Fibroblast of mammary gland (primary cell): ENCODE measurements at regions not wholly inside any gene's neighbourhood (a gene's known extent, or its start where the extent isn't known, plus 50 kb on each side); places are given as distances from the start of the nearest gene placed in this dataset.

Source experiments
- DNase-seq: peaks from one replicate; pipeline ENCODE4 v3.0.0-alpha.2; 2010; ENCODE audit warnings: low read depth
- H3K4me3 ChIP-seq: 2 replicates; pipeline ENCODE4 v1.5.1; 2011; ENCODE audit warnings: low read depth, mild to moderate bottlenecking, low read length, moderate library complexity; ENCODE audit not compliant: control insufficient read depth
- TF ChIP-seq, protein P1 (sequence below): conservative IDR thresholded peaks from 2 replicates; pipeline ENCODE4 v1.5.1; 2011; ENCODE audit warnings: low read depth, low read length, inconsistent platforms; ENCODE audit not compliant: control insufficient read depth, insufficient read depth

DNA sequence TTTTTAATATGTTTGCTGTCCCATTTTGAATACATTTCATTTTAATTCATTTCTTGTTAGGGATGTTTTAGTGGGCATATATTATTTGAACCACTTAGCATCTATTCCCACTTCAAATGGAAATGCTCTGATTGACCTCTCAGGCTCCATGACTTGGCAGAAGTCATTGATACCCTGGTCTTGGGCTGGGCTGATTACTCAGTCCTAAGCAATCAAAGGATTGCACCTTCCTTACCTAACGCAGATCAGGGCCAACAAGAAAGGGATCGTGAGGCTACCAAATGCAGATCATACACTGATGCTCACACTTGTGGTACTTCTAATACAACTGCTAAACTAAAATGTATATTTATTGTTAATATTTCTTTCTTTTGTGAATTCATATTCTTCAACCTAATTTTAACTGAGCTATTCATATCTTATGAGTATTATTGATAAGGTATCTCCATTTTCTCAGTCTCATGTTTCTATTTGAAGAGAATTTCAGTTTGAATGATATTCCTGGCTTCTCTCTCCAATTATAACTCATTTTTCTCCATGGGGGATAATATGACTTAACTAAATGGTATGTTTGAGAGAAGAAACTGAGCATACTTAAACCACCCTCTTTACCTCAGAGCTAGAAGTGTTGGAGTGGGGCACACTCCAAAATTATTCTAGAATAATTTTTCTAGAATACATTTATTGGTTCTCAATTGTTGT is 615.5 kb upstream of the ADAMTS5 start:
- peak; percentile 23 for DNase-seq
- TF ChIP-seq, protein P1, sequence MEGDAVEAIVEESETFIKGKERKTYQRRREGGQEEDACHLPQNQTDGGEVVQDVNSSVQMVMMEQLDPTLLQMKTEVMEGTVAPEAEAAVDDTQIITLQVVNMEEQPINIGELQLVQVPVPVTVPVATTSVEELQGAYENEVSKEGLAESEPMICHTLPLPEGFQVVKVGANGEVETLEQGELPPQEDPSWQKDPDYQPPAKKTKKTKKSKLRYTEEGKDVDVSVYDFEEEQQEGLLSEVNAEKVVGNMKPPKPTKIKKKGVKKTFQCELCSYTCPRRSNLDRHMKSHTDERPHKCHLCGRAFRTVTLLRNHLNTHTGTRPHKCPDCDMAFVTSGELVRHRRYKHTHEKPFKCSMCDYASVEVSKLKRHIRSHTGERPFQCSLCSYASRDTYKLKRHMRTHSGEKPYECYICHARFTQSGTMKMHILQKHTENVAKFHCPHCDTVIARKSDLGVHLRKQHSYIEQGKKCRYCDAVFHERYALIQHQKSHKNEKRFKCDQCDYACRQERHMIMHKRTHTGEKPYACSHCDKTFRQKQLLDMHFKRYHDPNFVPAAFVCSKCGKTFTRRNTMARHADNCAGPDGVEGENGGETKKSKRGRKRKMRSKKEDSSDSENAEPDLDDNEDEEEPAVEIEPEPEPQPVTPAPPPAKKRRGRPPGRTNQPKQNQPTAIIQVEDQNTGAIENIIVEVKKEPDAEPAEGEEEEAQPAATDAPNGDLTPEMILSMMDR: no peak
- no peak overlapping the region for H3K4me3 ChIP-seq

DNA sequence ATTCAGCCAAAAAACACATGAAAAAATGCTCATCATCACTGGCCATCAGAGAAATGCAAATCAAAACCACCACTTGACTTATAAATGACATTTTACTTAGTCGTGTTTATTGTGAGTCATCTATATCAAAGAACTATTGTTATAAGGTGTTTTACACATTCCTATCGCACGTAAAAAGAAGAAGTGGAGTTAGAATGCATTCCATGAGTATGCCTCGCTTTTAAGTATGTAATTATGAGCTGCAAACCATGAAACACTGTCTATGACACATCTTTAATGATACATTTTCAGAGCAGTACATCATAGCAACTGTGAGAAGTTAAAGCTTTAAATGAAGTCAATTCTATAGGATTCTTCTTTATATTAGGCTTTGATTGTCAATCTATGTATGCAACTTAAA is 614.3 kb upstream of the ADAMTS5 start:
- no peak overlapping the region for H3K4me3 ChIP-seq
- TF ChIP-seq, protein P1: no peak
- peak; percentile 32 for DNase-seq

DNA sequence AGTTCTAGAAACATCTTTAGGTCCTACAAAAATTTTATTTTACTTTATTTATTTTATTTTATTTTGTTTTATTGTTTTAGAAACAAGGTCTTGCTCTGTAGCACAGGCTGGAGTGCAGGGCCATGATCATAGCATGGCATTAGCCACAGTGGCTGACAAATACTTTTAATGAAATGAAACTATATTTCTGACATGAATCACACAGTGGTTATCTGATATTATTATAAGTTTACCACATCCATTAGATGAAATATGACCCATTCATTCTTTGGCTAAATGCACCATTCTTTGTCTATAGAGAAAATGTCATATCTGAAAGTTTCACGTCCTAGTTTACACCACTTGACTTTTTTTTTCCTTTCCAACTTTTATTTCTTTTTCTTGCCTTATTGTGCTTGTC is 613.4 kb upstream of the ADAMTS5 start:
- H3K4me3 ChIP-seq: no peak overlapping the region
- DNase-seq: peak; percentile 26
- TF ChIP-seq, protein P1: no peak

DNA sequence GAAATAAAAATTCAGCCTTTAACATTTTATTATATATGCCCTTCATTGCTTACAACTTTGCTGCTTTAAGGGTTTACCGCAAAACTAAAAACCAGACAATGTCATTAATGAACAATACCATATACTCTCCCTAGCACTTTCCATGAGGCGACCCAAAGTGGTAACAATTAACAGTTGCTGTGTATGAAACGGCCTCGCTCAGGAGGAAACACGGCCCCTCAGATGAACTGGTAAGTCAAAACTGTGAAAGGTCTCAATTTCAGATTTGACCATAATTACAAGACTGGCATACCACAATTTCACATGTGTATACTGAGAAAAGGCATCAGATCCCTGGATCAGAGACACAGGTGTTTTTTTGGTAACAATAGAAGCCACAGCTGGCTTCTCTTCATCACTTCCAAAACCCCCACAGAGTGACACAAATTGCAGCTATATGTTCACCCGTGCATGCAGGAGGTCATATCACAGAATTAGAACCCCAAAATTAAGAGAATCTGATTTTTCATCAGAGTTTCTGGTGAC is 611.9 kb upstream of the ADAMTS5 start:
- TF ChIP-seq, protein P1: no peak
- no peak overlapping the region for H3K4me3 ChIP-seq
- no peak for DNase-seq

- TF ChIP-seq, protein P1: no peak
- no peak overlapping the region for H3K4me3 ChIP-seq
- DNase-seq: peak; percentile 90
Measured at GRCh38 chr21:27572696-27573095, 605.8 kb upstream of the ADAMTS5 start.

GRCh38 chr21:27571706-27572105 is 604.8 kb upstream of the ADAMTS5 start:
- DNase-seq: peak; percentile 70

More at GRCh38 chr21:27571706-27572105, 604.8 kb upstream of the ADAMTS5 start:
- TF ChIP-seq, protein P1: no peak
- H3K4me3 ChIP-seq: no peak overlapping the region
